ENCODE measurements at regions not wholly inside any gene's neighbourhood (a gene's known extent, or its start where the extent isn't known, plus 50 kb on each side); places are given as distances from the start of the nearest gene placed in this dataset.

GRCh38 chr1:228972576-228972975 is 237.3 kb downstream of the RHOU start:
- TF ChIP-seq, protein P1, sequence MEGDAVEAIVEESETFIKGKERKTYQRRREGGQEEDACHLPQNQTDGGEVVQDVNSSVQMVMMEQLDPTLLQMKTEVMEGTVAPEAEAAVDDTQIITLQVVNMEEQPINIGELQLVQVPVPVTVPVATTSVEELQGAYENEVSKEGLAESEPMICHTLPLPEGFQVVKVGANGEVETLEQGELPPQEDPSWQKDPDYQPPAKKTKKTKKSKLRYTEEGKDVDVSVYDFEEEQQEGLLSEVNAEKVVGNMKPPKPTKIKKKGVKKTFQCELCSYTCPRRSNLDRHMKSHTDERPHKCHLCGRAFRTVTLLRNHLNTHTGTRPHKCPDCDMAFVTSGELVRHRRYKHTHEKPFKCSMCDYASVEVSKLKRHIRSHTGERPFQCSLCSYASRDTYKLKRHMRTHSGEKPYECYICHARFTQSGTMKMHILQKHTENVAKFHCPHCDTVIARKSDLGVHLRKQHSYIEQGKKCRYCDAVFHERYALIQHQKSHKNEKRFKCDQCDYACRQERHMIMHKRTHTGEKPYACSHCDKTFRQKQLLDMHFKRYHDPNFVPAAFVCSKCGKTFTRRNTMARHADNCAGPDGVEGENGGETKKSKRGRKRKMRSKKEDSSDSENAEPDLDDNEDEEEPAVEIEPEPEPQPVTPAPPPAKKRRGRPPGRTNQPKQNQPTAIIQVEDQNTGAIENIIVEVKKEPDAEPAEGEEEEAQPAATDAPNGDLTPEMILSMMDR (IDR thresholded peaks at IDR 0.05), result no peak
- no peak for TF ChIP-seq EP300 (IDR thresholded peaks at IDR 0.05)

All from ovary (tissue), 3 donors.